MM.1S (cell line): ENCODE measurements at regions not wholly inside any gene's neighbourhood (a gene's known extent, or its start where the extent isn't known, plus 50 kb on each side); places are given as distances from the start of the nearest gene placed in this dataset.

Experiments
- DNase-seq: peaks from one replicate; pipeline ENCODE4 v3.0.0-alpha.2; 2015
- H2AFZ ChIP-seq: fragments of 300-600 bp; sonication (generic); 2 replicates; pipeline ENCODE4 v1.6.0; 2016; ENCODE audit warnings: antibody characterized with exemption, low read length
- H3F3A ChIP-seq: fragments of 300-600 bp; sonication (generic); 2 replicates; pipeline ENCODE4 v1.6.1; 2016; ENCODE audit warnings: mild to moderate bottlenecking, antibody characterized with exemption, low read length, moderate library complexity, mixed read lengths; ENCODE audit not compliant: insufficient read depth
- H3K27ac ChIP-seq: fragments of 300-600 bp; sonication (generic); 2 replicates; pipeline ENCODE4 v1.5.1; 2016; ENCODE audit warnings: mild to moderate bottlenecking, low read length
- H3K27me3 ChIP-seq: fragments of 300-600 bp; sonication (generic); replicated peaks from 2 replicates; pipeline ENCODE4 v1.6.0; 2016; ENCODE audit warnings: low read length; ENCODE audit not compliant: insufficient read depth
- H3K36me3 ChIP-seq: fragments of 300-600 bp; sonication (generic); replicated peaks from 2 replicates; pipeline ENCODE4 v1.6.1; 2016; ENCODE audit warnings: mild to moderate bottlenecking, low read length, mixed read lengths; ENCODE audit not compliant: insufficient read depth
- H3K4me1 ChIP-seq: fragments of 300-600 bp; sonication (generic); 2 replicates; pipeline ENCODE4 v1.6.1; 2016; ENCODE audit warnings: low read length, mixed read lengths
- H3K4me2 ChIP-seq: fragments of 300-600 bp; sonication (generic); 2 replicates; pipeline ENCODE4 v1.6.0; 2016; ENCODE audit warnings: low read depth, low read length
- H3K4me3 ChIP-seq: fragments of 300-600 bp; sonication (generic); 2 replicates; pipeline ENCODE4 v1.5.1; 2016; ENCODE audit warnings: low read length, mixed read lengths
- H3K79me2 ChIP-seq: fragments of 300-600 bp; sonication (generic); 2 replicates; pipeline ENCODE4 v1.6.1; 2016; ENCODE audit warnings: mixed run types, low read length, mixed read lengths
- H3K9ac ChIP-seq: fragments of 300-600 bp; sonication (generic); 2 replicates; pipeline ENCODE4 v1.6.1; 2016; ENCODE audit warnings: low read length, mixed read lengths
- H3K9me2 ChIP-seq: fragments of 300-600 bp; sonication (generic); replicated peaks from 2 replicates; pipeline ENCODE4 v1.6.1; 2016; ENCODE audit warnings: mild to moderate bottlenecking, low read length, mixed read lengths; ENCODE audit not compliant: insufficient read depth
- H3K9me3 ChIP-seq: fragments of 300-600 bp; sonication (generic); replicated peaks from 2 replicates; pipeline ENCODE4 v1.6.1; 2016; ENCODE audit warnings: mild to moderate bottlenecking, low read length, mixed read lengths; ENCODE audit not compliant: insufficient read depth
- H4K20me1 ChIP-seq: fragments of 300-600 bp; sonication (generic); 2 replicates; pipeline ENCODE4 v1.6.1; 2016; ENCODE audit warnings: mild to moderate bottlenecking, low read length, moderate library complexity, mixed read lengths; ENCODE audit not compliant: insufficient read depth
- EZH2 ChIP-seq: fragments of 300-600 bp; sonication (generic); optimal IDR thresholded peaks from 2 replicates; pipeline ENCODE3; 2017; ENCODE audit warnings: low read depth, mild to moderate bottlenecking, antibody characterized with exemption, low read length, mixed read lengths
- EZH2phosphoT487 ChIP-seq: fragments of 300-600 bp; sonication (generic); IDR thresholded peaks from 2 replicates; pipeline ENCODE4 v1.6.1; 2018; ENCODE audit warnings: antibody characterized with exemption, low read length
- TF ChIP-seq, protein P1 (sequence below): fragments of 300-600 bp; sonication (generic); IDR thresholded peaks from 2 replicates; pipeline ENCODE4 v1.5.1; 2016; ENCODE audit warnings: antibody characterized with exemption, low read length, mixed read lengths

DNA sequence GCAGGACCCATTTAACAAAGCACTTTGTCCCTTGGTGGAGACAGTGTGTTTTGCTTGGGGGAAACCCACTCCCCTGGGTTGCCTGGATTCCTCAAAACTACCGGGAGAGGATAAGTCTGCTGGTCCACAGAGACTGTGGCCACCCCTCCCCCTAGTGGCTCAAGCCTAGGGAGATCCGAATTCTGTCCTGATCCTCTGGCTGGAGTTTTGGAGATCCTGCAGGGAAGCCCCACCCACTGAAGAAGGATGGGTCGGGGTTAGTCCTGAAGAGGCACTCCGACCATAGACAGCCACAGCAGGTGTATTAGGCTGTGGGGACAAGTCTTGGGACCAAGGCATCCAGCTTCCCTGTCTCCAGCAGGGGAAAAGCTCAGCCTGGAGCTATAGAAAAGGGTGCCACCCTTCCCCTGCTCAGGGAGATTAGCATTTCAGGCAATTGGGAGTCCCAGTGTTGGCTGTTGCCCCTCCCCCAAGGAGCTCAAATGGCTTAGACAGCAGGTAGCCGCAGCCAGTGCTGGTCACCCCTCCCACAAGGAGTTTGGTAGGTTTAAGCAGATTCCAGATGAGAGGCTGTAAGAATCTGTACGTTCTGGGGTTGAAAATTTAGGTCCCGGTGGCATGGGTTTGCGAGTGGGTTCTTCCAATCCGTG, 750.0 kb downstream of the TBC1D32 start:
- Histone ChIP-seq H3F3A (no peaks in the 10 kb centered on the region), H2AFZ (no peak overlapping the region), H3K9ac (no peak overlapping the region), H4K20me1 (no peaks in the 10 kb centered on the region), H3K27me3 (no peaks in the 10 kb centered on the region), H3K9me2 (no peaks in the 10 kb centered on the region), H3K4me3 (no peak overlapping the region), H3K9me3 (no peaks in the 10 kb centered on the region), H3K4me1 (no peaks in the 10 kb centered on the region), H3K36me3 (no peaks in the 10 kb centered on the region), H3K4me2 (no peak overlapping the region), H3K79me2 (no peaks in the 10 kb centered on the region), H3K27ac (no peak overlapping the region)
- TF ChIP-seq EZH2, result no peak
- no peak for DNase-seq

DNA sequence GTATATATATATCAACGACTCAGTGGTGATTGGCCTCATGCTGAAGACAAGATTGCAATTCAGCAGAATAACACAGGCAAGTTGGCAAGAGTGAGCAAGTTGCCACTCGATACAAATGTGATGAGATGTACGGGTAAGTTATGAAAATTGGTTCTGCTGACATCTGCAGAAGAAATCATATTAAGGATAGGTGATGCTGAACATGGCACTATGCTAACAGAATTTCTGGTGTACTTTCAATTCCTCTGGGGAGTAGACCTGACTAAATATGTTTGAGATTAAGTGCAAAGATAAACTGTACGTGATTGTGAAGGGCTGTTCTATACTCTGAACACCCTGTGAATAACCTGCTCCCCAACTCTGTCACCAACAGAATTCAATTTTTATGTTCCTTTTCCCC, 758.2 kb downstream of the TBC1D32 start:
- H3K27ac ChIP-seq, result no peak overlapping the region
- DNase-seq, result no peak
- no peak overlapping the region for H3K4me3 ChIP-seq
- no peaks in the 10 kb centered on the region for H3K27me3 ChIP-seq
- H3K4me1 ChIP-seq, result no peaks in the 10 kb centered on the region
- no peak overlapping the region for H2AFZ ChIP-seq
- TF ChIP-seq EZH2phosphoT487 (no peak), EZH2 (no peak)
- TF ChIP-seq, protein P1, sequence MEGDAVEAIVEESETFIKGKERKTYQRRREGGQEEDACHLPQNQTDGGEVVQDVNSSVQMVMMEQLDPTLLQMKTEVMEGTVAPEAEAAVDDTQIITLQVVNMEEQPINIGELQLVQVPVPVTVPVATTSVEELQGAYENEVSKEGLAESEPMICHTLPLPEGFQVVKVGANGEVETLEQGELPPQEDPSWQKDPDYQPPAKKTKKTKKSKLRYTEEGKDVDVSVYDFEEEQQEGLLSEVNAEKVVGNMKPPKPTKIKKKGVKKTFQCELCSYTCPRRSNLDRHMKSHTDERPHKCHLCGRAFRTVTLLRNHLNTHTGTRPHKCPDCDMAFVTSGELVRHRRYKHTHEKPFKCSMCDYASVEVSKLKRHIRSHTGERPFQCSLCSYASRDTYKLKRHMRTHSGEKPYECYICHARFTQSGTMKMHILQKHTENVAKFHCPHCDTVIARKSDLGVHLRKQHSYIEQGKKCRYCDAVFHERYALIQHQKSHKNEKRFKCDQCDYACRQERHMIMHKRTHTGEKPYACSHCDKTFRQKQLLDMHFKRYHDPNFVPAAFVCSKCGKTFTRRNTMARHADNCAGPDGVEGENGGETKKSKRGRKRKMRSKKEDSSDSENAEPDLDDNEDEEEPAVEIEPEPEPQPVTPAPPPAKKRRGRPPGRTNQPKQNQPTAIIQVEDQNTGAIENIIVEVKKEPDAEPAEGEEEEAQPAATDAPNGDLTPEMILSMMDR, result no peak
- H4K20me1 ChIP-seq, result no peaks in the 10 kb centered on the region
- H3K9me3 ChIP-seq, result no peaks in the 10 kb centered on the region
- no peak overlapping the region for H3K9ac ChIP-seq
- H3K36me3 ChIP-seq, result no peaks in the 10 kb centered on the region
- H3K9me2 ChIP-seq, result no peaks in the 10 kb centered on the region
- no peak overlapping the region for H3K4me2 ChIP-seq
- no peaks in the 10 kb centered on the region for H3F3A ChIP-seq
- H3K79me2 ChIP-seq, result no peaks in the 10 kb centered on the region

DNA sequence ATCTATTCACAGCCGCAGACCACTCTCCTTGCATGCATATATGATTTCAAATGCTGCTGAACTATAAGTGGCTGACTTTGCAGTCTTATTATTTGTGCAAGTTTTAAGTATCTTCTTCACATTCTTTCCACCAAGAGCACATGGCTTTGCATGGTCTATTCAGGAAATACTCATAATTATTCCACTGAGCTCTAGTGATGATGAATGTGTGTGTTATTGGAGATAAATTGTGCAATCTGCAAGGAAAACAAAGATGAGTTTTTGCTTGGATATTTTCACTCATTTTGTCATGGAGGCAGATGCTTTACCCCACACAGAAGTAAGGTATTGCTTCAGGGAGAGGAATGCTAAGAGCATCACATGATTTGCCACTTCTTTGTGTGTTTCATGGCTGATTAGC, 764.6 kb downstream of the TBC1D32 start:
- no peak for DNase-seq
- H3K9me3 ChIP-seq, result no peaks in the 10 kb centered on the region
- no peak overlapping the region for H3K9ac ChIP-seq
- H4K20me1 ChIP-seq, result no peaks in the 10 kb centered on the region
- H3K4me2 ChIP-seq, result no peak overlapping the region
- H3K27ac ChIP-seq, result no peak overlapping the region
- H3K36me3 ChIP-seq, result no peaks in the 10 kb centered on the region
- H3K4me3 ChIP-seq, result no peak overlapping the region
- H3K27me3 ChIP-seq, result no peaks in the 10 kb centered on the region
- H3K79me2 ChIP-seq, result no peaks in the 10 kb centered on the region
- no peak overlapping the region for H2AFZ ChIP-seq
- TF ChIP-seq EZH2phosphoT487 (no peak), EZH2 (no peak)
- TF ChIP-seq, protein P1, result no peak
- no peaks in the 10 kb centered on the region for H3K4me1 ChIP-seq
- H3F3A ChIP-seq, result no peaks in the 10 kb centered on the region
- no peaks in the 10 kb centered on the region for H3K9me2 ChIP-seq

DNA sequence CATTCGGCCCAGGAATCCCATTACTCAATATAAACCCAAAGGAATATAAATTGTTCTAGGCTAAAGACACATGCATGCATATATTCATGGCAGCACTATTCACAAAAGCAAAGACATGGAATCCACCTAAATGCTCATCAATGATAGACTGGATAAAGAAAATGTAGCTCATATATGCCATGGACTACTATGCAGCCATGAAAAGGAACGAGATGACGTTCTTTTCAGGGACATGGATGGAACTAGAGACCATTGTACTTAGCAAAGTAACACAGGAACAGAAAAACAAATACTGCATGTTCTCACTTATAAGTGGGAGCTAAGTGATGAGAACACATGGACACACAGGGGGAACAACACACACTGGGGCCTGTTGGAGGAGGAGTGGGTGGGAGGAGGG, 769.5 kb downstream of the TBC1D32 start:
- H3K27me3 ChIP-seq, result no peaks in the 10 kb centered on the region
- H3K9ac ChIP-seq, result no peak overlapping the region

More for the DNA sequence above, 769.5 kb downstream of the TBC1D32 start:
- TF ChIP-seq EZH2 (no peak), EZH2phosphoT487 (no peak)
- TF ChIP-seq, protein P1, result no peak
- Histone ChIP-seq H2AFZ (no peak overlapping the region), H3K9me3 (no peaks in the 10 kb centered on the region), H3K9me2 (no peaks in the 10 kb centered on the region), H3K36me3 (no peaks in the 10 kb centered on the region), H3F3A (no peaks in the 10 kb centered on the region), H3K79me2 (no peaks in the 10 kb centered on the region), H3K27ac (no peak overlapping the region), H4K20me1 (no peaks in the 10 kb centered on the region), H3K4me3 (no peak overlapping the region), H3K4me1 (no peaks in the 10 kb centered on the region), H3K4me2 (no peak overlapping the region)
- DNase-seq, result no peak
